Left renal cortex interstitium (tissue), 4 donors: ENCODE measurements at regions not wholly inside any gene's neighbourhood (a gene's known extent, or its start where the extent isn't known, plus 50 kb on each side); places are given as distances from the start of the nearest gene placed in this dataset.
"Not testable (repeated sequence)": the region's sequence is repeated elsewhere in the genome, so short reads cannot be mapped to it uniquely, and the experiment has no call there.

Experiments used
- DNase-seq, 4 donors: peaks; one replicate each; pipeline ENCODE4 v3.0.0-alpha.2; 2013; ENCODE audit warnings: low read depth in 4 of 4, low spot score in 2 of 4, missing footprints in 1 of 4

DNA sequence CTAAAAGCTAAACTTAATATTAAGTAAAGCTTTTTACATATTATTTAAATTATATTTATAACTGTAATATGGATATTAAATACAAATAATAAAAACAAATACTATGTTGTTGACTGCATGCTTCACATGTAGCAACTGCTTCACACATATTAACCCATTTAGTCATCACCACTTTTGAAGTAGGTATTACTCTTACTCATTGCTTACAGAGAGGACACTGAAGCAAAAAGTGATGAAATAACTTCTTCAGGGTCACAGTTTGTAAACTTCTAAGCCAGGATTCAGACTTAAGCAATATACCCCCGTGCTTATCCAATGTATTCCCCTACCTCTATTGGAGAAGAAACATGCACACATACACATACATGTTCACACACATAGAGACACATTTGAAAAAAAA, 166.6 kb downstream of the DKK2 start:
- DNase-seq: no peak

DNA sequence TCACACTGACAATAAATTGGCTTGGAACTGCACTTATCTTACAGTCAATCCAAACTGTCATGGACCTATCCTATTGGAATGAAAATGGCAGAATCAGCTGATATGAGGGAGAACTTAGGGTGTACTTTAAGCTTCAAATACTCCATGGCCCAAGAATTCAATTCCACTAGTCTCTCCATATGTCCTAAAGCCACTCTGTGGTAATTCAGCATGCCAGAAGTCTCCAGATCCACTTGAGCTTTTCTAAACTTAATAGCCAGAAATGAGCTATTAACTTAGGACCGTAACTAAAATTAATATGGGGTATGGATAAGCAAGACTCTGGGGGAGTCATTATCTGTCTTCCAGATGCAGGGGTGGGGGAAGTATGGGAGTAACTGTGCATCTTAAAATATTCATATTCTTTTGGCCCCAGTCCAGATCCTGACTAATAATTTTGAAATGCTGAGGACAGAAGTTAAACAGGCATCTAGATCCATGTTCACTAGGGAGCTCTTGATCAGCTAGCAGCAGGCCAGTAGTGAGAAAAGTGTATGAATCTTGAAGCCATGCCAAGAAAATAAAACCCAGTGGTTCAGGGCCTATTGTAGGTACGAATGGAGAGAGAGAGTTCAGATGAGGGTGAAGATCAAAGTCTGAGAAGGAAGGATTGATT, 167.6 kb downstream of the DKK2 start:
- DNase-seq: no peak

- DNase-seq: no peak
These were observed 171.9 kb downstream of the DKK2 start for GRCh38 chr4:106864231-106864630.

DNA sequence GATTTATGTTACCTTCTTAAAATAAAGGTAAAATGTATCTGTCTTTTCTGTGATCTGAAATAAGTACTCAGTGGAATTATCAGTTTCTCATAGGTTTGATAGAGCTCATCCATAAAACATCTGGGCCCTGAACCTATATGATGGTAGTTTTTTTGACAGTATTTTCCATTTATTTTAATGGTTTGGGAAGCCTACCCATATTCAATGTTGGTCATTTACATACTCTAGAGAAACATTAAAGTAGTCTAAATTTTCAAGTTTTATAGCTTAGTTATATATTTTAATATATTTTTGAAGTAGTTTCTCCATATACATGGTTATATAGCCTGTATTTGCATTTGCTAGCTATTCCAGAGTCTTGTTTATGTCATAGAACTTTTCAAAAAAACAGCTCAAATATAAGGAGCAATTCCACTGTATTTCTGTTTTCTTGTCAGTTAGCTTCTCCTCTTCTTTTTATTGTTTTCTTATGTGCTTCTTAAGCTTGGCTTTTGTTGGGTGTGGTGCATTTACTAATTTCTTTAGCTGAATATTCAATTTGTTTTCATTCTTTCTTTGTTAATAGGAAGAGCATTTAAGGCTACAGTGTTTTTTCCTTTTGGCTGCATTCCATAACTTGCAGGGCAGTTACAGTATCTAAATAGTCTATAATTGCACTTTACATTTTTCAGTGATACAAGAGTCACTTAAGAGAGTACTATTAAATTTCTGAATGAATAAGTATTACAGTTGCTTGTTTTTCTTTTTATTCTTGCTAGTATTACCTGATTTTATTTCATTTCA, 181.4 kb downstream of the DKK2 start:
- no peak for DNase-seq

- no peak for DNase-seq
These were observed 183.7 kb downstream of the DKK2 start for GRCh38 chr4:106852426-106852825.

DNA sequence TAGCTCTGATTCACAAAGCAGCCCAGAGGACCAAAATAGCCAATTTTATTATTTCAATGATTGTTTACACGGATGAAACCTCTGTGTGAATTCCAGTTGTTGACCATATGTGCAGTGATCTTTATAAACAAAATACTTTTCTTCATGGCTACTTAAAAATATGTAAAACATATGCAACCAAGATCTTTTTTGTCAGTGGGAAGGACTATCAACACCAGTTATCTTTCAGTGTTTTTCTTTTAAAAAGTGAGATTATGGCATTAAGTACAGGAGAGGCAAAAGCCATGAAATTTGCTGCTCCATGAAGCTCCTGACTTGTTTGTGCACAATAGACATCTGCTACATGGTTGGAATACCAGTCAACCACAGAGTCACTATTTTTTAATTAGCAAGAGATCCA, 184.4 kb downstream of the DKK2 start:
- DNase-seq: no peak

DNA sequence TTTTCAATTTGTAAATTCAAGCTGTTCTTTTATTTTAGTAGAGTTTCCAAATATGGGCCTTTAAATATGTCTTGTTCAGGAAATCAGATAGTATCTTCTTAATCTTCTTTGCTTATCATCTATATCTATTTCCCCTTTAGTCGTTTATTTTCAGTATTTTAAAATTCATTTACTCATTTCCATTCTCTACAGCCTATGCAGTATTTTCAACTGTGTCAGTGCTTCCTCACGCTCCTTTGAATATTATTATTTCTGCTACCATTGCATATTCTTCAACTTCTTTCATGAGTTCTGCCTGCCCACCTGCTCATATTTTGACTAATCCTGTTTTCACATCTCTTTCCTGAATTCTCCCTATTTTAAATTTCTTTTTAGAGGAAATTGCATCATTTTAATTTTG, 185.4 kb downstream of the DKK2 start:
- no peak for DNase-seq

DNA sequence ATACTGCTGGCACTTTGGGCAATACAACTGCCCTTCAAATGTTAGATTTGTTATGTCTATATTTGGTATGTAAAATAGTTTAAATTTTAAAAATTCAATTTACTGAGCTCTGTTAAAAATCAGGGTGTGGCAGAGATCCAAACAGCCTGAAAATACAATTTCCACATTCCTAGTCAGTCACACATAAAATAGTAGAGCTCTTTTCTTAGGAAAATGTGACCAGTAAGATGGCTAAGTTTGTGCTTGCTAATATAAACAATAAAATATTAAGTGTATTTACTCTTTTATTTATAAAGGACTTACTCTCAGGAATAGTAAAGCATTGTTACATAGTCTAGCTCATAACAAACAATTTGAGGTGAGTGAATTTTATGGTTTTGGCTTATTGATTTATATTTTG, 200.2 kb downstream of the DKK2 start:
- DNase-seq: no peak

- DNase-seq: no peak
These were observed 205.2 kb downstream of the DKK2 start for GRCh38 chr4:106830879-106831278.

DNA sequence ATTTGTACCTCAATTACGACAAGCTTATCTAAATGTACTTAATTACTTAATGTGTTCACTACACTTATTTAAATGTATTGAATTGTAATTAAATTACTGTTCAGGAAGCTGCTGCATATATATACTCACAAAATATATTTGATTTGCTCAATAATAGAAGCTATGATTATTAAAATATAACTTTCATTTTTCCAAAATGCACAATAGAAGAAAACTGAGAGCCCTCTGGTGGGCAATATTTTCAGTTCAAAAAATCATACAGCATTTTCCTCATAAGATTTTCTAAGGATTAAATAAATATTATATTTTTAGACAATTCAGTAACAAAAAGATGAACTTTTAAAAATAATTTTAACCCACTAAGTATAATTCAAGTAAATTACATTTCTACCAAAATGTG, 217.3 kb downstream of the DKK2 start:
- DNase-seq: no peak

DNA sequence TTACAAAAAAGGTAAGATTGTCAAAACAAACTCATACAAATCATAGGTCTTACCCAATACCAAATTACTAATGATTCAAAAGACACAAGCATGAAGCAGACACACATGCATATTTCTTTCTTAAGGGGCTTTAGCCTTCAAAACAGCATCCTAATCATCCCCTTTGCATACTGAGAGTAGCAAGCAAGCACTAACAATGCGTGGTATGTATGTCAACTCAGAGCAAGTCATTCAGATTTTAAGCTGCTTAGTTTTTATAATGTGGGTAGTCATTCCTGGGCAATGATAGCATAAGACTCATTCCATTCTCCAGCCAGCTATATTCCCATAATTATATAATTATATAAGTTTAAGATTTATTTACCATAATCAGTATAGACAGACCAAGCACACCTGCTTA, 219.6 kb downstream of the DKK2 start:
- no peak for DNase-seq

GRCh38 chr4:106810122-106810521, 226.0 kb downstream of the DKK2 start:
- no peak for DNase-seq

DNA sequence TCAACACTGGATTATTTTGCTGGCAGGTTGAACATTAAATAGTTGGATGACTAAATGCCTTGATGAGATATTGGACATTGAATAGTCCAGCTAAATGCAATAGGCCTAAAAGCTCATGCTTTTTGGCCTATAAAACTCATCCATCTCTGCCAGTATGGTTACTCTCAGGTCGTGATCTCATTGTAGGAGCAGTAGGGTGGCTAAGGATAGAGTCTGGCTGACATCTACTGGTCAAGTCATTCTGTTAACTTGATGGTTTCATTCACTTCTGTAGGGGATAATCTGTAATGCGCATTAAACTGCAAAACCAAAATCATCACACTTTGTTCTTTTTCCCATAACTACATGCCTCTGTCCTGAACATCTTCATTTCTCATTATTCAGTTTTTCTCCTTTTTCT, 227.0 kb downstream of the DKK2 start:
- DNase-seq: no peak

GRCh38 chr4:106806158-106806797, 229.8 kb downstream of the DKK2 start:
- no peak for DNase-seq

GRCh38 chr4:106803083-106803482, 233.0 kb downstream of the DKK2 start:
- no peak for DNase-seq

DNA sequence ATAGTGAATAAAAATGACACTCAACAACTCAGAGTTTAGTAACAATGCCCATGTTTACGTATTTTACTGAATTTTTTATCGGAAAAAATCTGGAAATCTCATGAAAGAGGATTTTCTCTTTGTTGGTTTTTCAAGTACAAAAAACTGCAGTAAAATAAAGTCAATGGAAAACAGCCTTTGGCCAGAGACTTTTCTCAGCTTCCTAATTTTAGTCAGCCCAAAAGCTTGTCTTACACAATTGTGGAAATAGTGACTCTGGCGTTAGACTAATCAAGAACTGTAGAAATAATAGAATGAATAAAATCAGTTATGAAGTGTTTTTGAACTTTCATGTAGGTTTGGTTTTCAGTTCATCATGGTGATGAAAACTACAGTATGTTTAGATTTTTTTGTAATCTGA, 234.7 kb downstream of the DKK2 start:
- no peak for DNase-seq

- DNase-seq: no peak
These were observed 239.2 kb downstream of the DKK2 start for GRCh38 chr4:106796876-106797275.

GRCh38 chr4:106795326-106795725, 240.8 kb downstream of the DKK2 start:
- DNase-seq: no peak

GRCh38 chr4:106793933-106794332, 242.2 kb downstream of the DKK2 start:
- DNase-seq: no peak

DNA sequence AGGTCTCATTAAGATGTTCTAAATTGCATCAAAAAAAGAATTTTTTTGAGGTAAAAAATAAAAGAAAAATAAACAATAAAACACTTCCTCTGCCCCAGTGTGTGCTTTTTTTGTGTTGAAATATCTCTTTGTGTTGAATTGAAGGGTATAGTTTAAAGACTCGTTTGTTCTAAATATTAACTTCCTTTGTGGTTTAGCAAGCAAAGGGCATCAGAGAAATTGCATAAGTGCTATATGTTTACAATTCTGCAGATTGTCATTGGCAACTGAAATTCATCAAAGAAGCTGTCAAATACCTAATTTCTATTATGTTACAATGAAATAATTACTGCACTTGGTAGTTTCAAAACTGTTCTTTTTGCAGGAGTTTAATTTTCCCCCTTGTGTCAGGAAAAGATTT, 260.5 kb downstream of the DKK2 start:
- DNase-seq: no peak

DNA sequence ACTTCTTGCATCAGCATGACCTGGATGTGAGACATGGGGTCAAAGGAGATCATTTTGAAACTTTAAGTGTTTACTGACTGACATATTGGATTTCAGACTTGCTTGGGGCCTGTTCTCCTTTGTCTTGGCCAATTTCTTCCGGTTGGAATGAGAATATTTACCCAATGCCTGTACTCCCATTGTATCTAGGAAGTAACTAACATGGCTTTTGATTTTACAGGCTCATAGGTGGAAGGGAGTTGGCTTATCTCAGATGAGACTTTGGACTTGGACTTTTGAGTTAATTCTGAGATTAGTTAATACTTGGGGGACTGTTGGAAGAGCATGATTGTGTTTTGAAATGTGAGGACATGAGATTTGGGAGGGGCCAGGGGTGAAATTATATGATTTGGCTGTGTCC, 262.1 kb downstream of the DKK2 start:
- not testable (repeated sequence) for DNase-seq
